ENCODE measurements at regions not wholly inside any gene's neighbourhood (a gene's known extent, or its start where the extent isn't known, plus 50 kb on each side); places are given as distances from the start of the nearest gene placed in this dataset.

GRCh38 chr3:44013967-44014366 lies 227.7 kb upstream of the TOPAZ1 start:
- Histone ChIP-seq H3K4me3 (ENCODE audit: control insufficient read depth in 2 of 3, extremely low read depth in 1 of 3, insufficient read depth in 2 of 3, low read depth in 1 of 3, low read length in 3 of 3) (no peak overlapping the region), H2AFZ (ENCODE audit: control insufficient read depth, low read length) (no peak overlapping the region), H3K9me1 (ENCODE audit: control insufficient read depth, extremely low read depth, insufficient read depth, low read length) (no peaks in the 10 kb centered on the region), H3K9ac (ENCODE audit: control insufficient read depth, extremely low read depth, insufficient read depth, low read length) (no peak overlapping the region), H3K4me1 (ENCODE audit: control insufficient read depth, extremely low read depth, insufficient read depth, low read length) (no peaks in the 10 kb centered on the region), H3K27me3 (ENCODE audit: control insufficient read depth, extremely low read depth, insufficient read depth, low read length) (no peaks in the 10 kb centered on the region), H3K27ac (ENCODE audit: control insufficient read depth, insufficient read depth, low read length) (no peak overlapping the region), H3K9me3 (ENCODE audit: control insufficient read depth, low read depth, low read length) (no peaks in the 10 kb centered on the region), H3K79me2 (ENCODE audit: control insufficient read depth, insufficient read depth, low read length) (no peaks in the 10 kb centered on the region), H3K36me3 (ENCODE audit: control insufficient read depth in 2 of 2, extremely low read depth in 1 of 2, insufficient read depth in 2 of 2, low read length in 2 of 2) (no peaks in the 10 kb centered on the region), H3K4me2 (ENCODE audit: control insufficient read depth, extremely low read depth, insufficient read depth, low read depth, low read length) (no peak overlapping the region), H4K20me1 (ENCODE audit: control insufficient read depth, extremely low read depth, insufficient read depth, low read length) (no peaks in the 10 kb centered on the region)
- TF ChIP-seq EZH2 (IDR thresholded peaks at IDR 0.05; ENCODE audit: low read length) (no peak), CTCF (optimal IDR thresholded peaks at IDR 0.05 in 1 of 3, IDR thresholded peaks at IDR 0.05 in 1 of 3, conservative IDR thresholded peaks at IDR 0.05 in 1 of 3; ENCODE audit: extremely low read depth in 1 of 3, insufficient read depth in 2 of 3, low read length in 3 of 3) (no peak)
- no peak for DNase-seq (ENCODE audit: low read depth, low spot score)
- FAIRE-seq = no peak
- dilution Hi-C loops (cut with MboI; ENCODE audit: extremely low pct_ligation_motif_present, low sequenced_read_pairs) = no loop called here

GRCh38 chr3:44015170-44015569 lies 226.5 kb upstream of the TOPAZ1 start:
- H3K4me1 ChIP-seq (ENCODE audit: control insufficient read depth, extremely low read depth, insufficient read depth, low read length) = no peaks in the 10 kb centered on the region
- H3K27me3 ChIP-seq (ENCODE audit: control insufficient read depth, extremely low read depth, insufficient read depth, low read length) = no peaks in the 10 kb centered on the region
- FAIRE-seq (no peak), DNase-seq (ENCODE audit: low read depth, low spot score) (no peak)
- no peaks in the 10 kb centered on the region for H3K79me2 ChIP-seq (ENCODE audit: control insufficient read depth, insufficient read depth, low read length)
- no peak overlapping the region for H3K9ac ChIP-seq (ENCODE audit: control insufficient read depth, extremely low read depth, insufficient read depth, low read length)
- no peak for TF ChIP-seq CTCF (optimal IDR thresholded peaks at IDR 0.05 in 1 of 3, IDR thresholded peaks at IDR 0.05 in 1 of 3, conservative IDR thresholded peaks at IDR 0.05 in 1 of 3; ENCODE audit: extremely low read depth in 1 of 3, insufficient read depth in 2 of 3, low read length in 3 of 3)
- TF ChIP-seq EZH2 (IDR thresholded peaks at IDR 0.05; ENCODE audit: low read length) = no peak
- H3K9me1 ChIP-seq (ENCODE audit: control insufficient read depth, extremely low read depth, insufficient read depth, low read length) = no peaks in the 10 kb centered on the region
- no peak overlapping the region for H3K27ac ChIP-seq (ENCODE audit: control insufficient read depth, insufficient read depth, low read length)
- no peaks in the 10 kb centered on the region for H4K20me1 ChIP-seq (ENCODE audit: control insufficient read depth, extremely low read depth, insufficient read depth, low read length)
- H3K9me3 ChIP-seq (ENCODE audit: control insufficient read depth, low read depth, low read length) = no peaks in the 10 kb centered on the region
- no peak overlapping the region for H2AFZ ChIP-seq (ENCODE audit: control insufficient read depth, low read length)
- H3K4me3 ChIP-seq (ENCODE audit: control insufficient read depth in 2 of 3, extremely low read depth in 1 of 3, insufficient read depth in 2 of 3, low read depth in 1 of 3, low read length in 3 of 3) = no peak overlapping the region
- no peaks in the 10 kb centered on the region for H3K36me3 ChIP-seq (ENCODE audit: control insufficient read depth in 2 of 2, extremely low read depth in 1 of 2, insufficient read depth in 2 of 2, low read length in 2 of 2)
- dilution Hi-C loops (cut with MboI; ENCODE audit: extremely low pct_ligation_motif_present, low sequenced_read_pairs) = no loop called here
- H3K4me2 ChIP-seq (ENCODE audit: control insufficient read depth, extremely low read depth, insufficient read depth, low read depth, low read length) = no peak overlapping the region

Measured in keratinocyte (primary cell).